ENCODE measurements at regions not wholly inside any gene's neighbourhood (a gene's known extent, or its start where the extent isn't known, plus 50 kb on each side); places are given as distances from the start of the nearest gene placed in this dataset.
"Not testable (repeated sequence)": the region's sequence is repeated elsewhere in the genome, so short reads cannot be mapped to it uniquely, and the experiment has no call there.

DNA sequence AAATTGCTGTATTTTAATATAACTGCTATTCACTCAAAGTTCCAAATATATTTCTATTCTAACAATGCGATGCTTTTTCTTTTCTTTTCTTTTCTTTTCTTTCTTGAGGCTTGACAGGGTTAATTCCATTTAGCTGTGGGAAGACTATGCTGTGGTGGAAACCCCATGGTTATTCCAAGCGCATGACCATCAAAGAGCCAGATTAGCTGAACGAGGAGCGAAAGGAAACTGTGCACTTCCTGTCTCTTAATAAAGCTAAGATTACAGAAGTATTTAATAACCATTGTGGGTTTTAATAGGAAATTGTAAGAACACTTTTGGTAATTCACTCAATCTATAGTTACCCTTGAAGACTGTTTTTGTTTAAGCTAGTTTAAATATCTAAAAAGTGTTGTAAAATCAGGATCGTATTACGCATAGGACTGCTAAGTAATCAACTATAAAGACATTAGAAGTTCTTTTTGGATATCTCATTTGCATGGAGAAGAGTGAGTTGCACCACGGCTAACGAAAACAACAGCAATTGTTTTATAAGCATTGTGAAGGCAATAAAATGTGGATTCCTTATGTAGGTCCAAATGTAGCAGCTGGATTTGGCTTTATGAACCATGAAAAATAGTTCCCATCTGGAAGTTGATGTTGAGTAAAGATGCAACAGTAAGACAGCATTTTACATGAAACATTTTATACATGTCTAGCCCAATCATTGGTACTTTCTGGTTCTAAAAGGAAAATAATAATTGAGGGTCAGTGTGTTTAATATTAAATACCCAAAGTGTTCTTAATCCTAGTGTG is 105.4 kb downstream of the ZIC1 start:
- intact Hi-C loops (cut with DNase I): no loop called here
- TF ChIP-seq POLR2AphosphoS5 (IDR thresholded peaks at IDR 0.05; ENCODE audit: insufficient read depth in 1 of 2, low read depth in 1 of 2): no peak
- TF ChIP-seq CTCF (IDR thresholded peaks at IDR 0.05): no peak
- TF ChIP-seq POLR2A (IDR thresholded peaks at IDR 0.05): no peak
- H3K36me3 ChIP-seq: no peaks in the 10 kb centered on the region
- H3K27ac ChIP-seq: no peak overlapping the region
- no peaks in the 10 kb centered on the region for H3K9me3 ChIP-seq
- no peak overlapping the region for H3K4me3 ChIP-seq
- H3K27me3 ChIP-seq: no peaks in the 10 kb centered on the region
- no peaks in the 10 kb centered on the region for H3K4me1 ChIP-seq
- DNase-seq (ENCODE audit: extremely low spot score in 2 of 2): no peak

DNA sequence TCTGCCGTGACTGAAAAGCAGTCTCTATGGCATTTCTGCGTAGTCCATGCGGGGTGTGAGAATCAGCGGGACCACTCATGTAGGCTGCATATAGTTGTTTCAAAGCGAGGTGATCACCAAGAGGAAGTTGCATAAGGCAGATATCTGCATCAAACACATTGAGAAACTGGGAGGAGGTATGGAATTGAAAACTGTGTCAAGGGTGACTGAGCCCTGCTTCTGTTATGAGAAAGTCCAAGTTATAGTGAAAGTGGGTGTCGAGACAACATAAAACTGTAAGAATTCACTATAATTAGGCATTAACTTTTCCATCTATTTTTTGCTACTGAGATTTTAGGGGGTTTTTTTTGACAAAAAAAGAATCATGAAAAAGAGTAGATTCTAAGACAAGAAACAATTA is 109.3 kb downstream of the ZIC1 start:
- intact Hi-C loops (cut with DNase I): no loop called here
- no peaks in the 10 kb centered on the region for H3K27me3 ChIP-seq
- TF ChIP-seq POLR2AphosphoS5 (IDR thresholded peaks at IDR 0.05; ENCODE audit: insufficient read depth in 1 of 2, low read depth in 1 of 2): no peak
- TF ChIP-seq CTCF (IDR thresholded peaks at IDR 0.05): no peak
- no peak for TF ChIP-seq POLR2A (IDR thresholded peaks at IDR 0.05)

DNA sequence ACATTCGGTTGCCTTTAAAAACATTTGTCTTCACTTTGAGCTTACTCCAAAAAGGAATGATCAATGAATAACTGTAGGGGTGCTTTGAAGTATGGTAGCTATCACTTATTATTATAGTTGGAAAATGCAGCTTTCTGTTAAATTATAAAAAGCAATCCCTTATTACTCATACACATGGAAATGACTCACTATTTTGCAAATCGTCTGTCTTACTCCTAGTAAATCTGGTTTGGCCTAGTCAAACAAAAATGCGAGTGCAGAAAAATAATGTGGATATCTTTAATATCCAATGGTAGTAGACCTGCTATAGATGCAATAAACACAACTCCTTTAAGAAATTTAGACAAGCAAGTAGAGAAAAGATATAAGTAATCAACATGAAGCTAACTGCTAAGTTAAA is 112.5 kb downstream of the ZIC1 start:
- no peak for DNase-seq (ENCODE audit: extremely low spot score in 2 of 2)
- no peaks in the 10 kb centered on the region for H3K36me3 ChIP-seq
- TF ChIP-seq CTCF (IDR thresholded peaks at IDR 0.05): no peak
- no peak for TF ChIP-seq POLR2A (IDR thresholded peaks at IDR 0.05)
- TF ChIP-seq POLR2AphosphoS5 (IDR thresholded peaks at IDR 0.05; ENCODE audit: insufficient read depth in 1 of 2, low read depth in 1 of 2): no peak
- H3K27ac ChIP-seq: no peak overlapping the region
- no peaks in the 10 kb centered on the region for H3K27me3 ChIP-seq
- no peaks in the 10 kb centered on the region for H3K4me1 ChIP-seq
- H3K4me3 ChIP-seq: no peak overlapping the region
- intact Hi-C loops (cut with DNase I): no loop called here
- no peaks in the 10 kb centered on the region for H3K9me3 ChIP-seq

More for the DNA sequence above, 109.3 kb downstream of the ZIC1 start:
- no peak for DNase-seq (ENCODE audit: extremely low spot score in 2 of 2)
- Histone ChIP-seq H3K4me3 (no peak overlapping the region), H3K36me3 (no peaks in the 10 kb centered on the region), H3K4me1 (no peaks in the 10 kb centered on the region), H3K27ac (no peak overlapping the region), H3K9me3 (no peaks in the 10 kb centered on the region)

DNA sequence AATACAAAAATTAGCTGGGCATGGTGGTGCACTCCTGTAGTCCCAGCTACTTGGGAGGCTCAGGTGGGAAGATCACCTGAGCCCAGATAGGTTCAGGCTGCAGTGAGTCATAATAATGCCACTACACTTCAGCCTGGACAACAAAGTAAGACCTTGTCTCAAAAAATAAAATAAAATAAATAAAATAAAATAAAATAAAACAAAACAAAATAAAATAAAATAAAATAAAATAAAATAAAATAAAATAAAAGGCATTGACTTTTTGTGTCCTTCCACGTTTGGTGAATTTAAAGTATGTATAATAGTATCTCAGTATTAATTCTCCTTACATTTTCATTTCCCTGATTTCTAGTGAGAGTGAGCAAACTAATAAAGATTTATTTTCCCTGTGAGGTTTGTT is 113.6 kb downstream of the ZIC1 start:
- H3K36me3 ChIP-seq; intact Hi-C loops (cut with DNase I); H3K4me1 ChIP-seq; DNase-seq (ENCODE audit: extremely low spot score in 2 of 2); H3K27me3 ChIP-seq; H3K27ac ChIP-seq; H3K4me3 ChIP-seq; H3K9me3 ChIP-seq: not testable (repeated sequence)

GRCh38 chr3:147529551-147529950 is 120.4 kb downstream of the ZIC1 start:
- H3K36me3 ChIP-seq: no peaks in the 10 kb centered on the region
- H3K4me3 ChIP-seq: no peak overlapping the region
- no peak overlapping the region for H3K27ac ChIP-seq
- TF ChIP-seq POLR2A (IDR thresholded peaks at IDR 0.05): no peak
- TF ChIP-seq CTCF (IDR thresholded peaks at IDR 0.05): no peak
- no peak for TF ChIP-seq POLR2AphosphoS5 (IDR thresholded peaks at IDR 0.05; ENCODE audit: insufficient read depth in 1 of 2, low read depth in 1 of 2)
- H3K27me3 ChIP-seq: no peaks in the 10 kb centered on the region
- no peaks in the 10 kb centered on the region for H3K9me3 ChIP-seq
- intact Hi-C loops (cut with DNase I): no loop called here
- DNase-seq (ENCODE audit: extremely low spot score in 2 of 2): no peak
- no peaks in the 10 kb centered on the region for H3K4me1 ChIP-seq
